ENCODE measurements at regions not wholly inside any gene's neighbourhood (a gene's known extent, or its start where the extent isn't known, plus 50 kb on each side); places are given as distances from the start of the nearest gene placed in this dataset.

- Histone ChIP-seq H3K4me1 (no peaks in the 10 kb centered on the region), H3K4me2 (no peak overlapping the region), H3K27ac (no peak overlapping the region), H3K9me3 (no peaks in the 10 kb centered on the region), H3K4me3 (no peak overlapping the region)
- CTCF ChIA-PET: no interaction called here
- POLR2A ChIA-PET: no interaction called here
- no peak for ATAC-seq
- FAIRE-seq: no peak
- DNase-seq (ENCODE audit: low read depth in 1 of 2, low spot score in 1 of 2): no peak
- 88% methylated on average over 2 of the region's 2 CpGs for WGBS (ENCODE audit: missing lambda C conversion rate)
- TF ChIP-seq POLR2AphosphoS2 (conservative IDR thresholded peaks at IDR 0.05; ENCODE audit: low read length): no peak
- TF ChIP-seq ESRRA (IDR thresholded peaks at IDR 0.05; ENCODE audit: borderline replicate concordance, low read length): no peak
- no peak for TF ChIP-seq POLR2A (IDR thresholded peaks at IDR 0.05; ENCODE audit: low read length)
- no peak for TF ChIP-seq NPAS2 (CRISPR knock-in tag; IDR thresholded peaks at IDR 0.05; ENCODE audit: borderline replicate concordance)
- TF ChIP-seq RARB (CRISPR knock-in tag; IDR thresholded peaks at IDR 0.05): no peak
- no peak for TF ChIP-seq REST (IDR thresholded peaks at IDR 0.05)
- TF ChIP-seq ZC3H11A (IDR thresholded peaks at IDR 0.05): no peak
- TF ChIP-seq HEYL (CRISPR knock-in tag; IDR thresholded peaks at IDR 0.05): no peak
- TF ChIP-seq CHD4 (IDR thresholded peaks at IDR 0.05; ENCODE audit: borderline replicate concordance): no peak
- TF ChIP-seq PHF8 (IDR thresholded peaks at IDR 0.05; ENCODE audit: borderline replicate concordance, low read depth): no peak
- no peak for TF ChIP-seq RCOR1 (IDR thresholded peaks at IDR 0.05; ENCODE audit: low read depth, low read length)
- no peak for TF ChIP-seq HDAC2 (IDR thresholded peaks at IDR 0.05)
- no peak for TF ChIP-seq CTCF (IDR thresholded peaks at IDR 0.05)
- TF ChIP-seq HES2 (IDR thresholded peaks at IDR 0.05): no peak
- TF ChIP-seq HMGXB4 (CRISPR knock-in tag; IDR thresholded peaks at IDR 0.05; ENCODE audit: borderline replicate concordance): no peak
- TF ChIP-seq CEBPB (IDR thresholded peaks at IDR 0.05): no peak
- no peak for TF ChIP-seq SMC3 (IDR thresholded peaks at IDR 0.05)
Observed at GRCh38 chr2:157927155-157927554, 51.0 kb upstream of the ACVR1 start.

Small RNA genes lying in the stretch of these regions (small RNA-seq; reads per million reads assigned to genes)
- 0 reads per million in 6 experiments for gene RNU6-932P
